Stomach (tissue), 4 donors: ENCODE measurements at regions not wholly inside any gene's neighbourhood (a gene's known extent, or its start where the extent isn't known, plus 50 kb on each side); places are given as distances from the start of the nearest gene placed in this dataset.

Experiments used
- EP300 ChIP-seq: sonication (generic); formaldehyde crosslinking; IDR thresholded peaks from one replicate; pipeline ENCODE4 v1.6.1; 2017; ENCODE audit warnings: antibody characterized with exemption
- POLR2A ChIP-seq, 4 donors: fragments of 450-650 bp; IDR thresholded peaks; one replicate each; pipeline ENCODE4 v1.6.1; 2016; ENCODE audit warnings: antibody characterized with exemption in 4 of 4, control low read depth in 2 of 4, mild to moderate bottlenecking in 1 of 4, moderate library complexity in 1 of 4
- POLR2AphosphoS5 ChIP-seq, 3 donors: sonication (generic); formaldehyde crosslinking; IDR thresholded peaks; one replicate each; pipeline ENCODE4 v1.6.1; 2016; ENCODE audit warnings: antibody characterized with exemption in 3 of 3
- TF ChIP-seq, protein P1 (sequence below), 7 experiments: fragments of 450-650 bp in 4 of 7; fragments of 200-600 bp in 3 of 7; sonication (generic) in 3 of 7; IDR thresholded peaks; one replicate each; pipeline ENCODE4 v1.5.1; 2016 to 2019; ENCODE audit warnings: antibody characterized with exemption in 7 of 7, control low read depth in 2 of 7, mild to moderate bottlenecking in 1 of 7

DNA sequence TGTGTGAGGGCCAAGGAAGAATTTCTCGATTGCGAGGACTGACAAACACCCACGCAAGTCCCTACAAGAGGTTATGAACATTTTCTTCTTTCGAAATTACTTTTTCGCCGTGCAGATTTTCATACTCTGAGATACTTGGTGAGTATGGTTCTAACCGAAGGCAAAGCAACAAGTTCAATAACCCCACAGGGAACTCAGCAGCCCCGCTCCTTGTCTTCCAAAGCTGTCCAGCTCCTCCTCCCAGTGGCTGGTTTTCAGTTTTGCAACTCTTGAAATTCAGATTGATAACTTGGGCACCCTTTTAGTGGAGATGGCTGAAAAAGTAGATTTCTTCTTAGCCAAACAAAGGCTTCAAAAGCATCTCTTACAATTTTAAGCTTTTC lies 154.4 kb downstream of the SETD4 start:
- TF ChIP-seq, protein P1, sequence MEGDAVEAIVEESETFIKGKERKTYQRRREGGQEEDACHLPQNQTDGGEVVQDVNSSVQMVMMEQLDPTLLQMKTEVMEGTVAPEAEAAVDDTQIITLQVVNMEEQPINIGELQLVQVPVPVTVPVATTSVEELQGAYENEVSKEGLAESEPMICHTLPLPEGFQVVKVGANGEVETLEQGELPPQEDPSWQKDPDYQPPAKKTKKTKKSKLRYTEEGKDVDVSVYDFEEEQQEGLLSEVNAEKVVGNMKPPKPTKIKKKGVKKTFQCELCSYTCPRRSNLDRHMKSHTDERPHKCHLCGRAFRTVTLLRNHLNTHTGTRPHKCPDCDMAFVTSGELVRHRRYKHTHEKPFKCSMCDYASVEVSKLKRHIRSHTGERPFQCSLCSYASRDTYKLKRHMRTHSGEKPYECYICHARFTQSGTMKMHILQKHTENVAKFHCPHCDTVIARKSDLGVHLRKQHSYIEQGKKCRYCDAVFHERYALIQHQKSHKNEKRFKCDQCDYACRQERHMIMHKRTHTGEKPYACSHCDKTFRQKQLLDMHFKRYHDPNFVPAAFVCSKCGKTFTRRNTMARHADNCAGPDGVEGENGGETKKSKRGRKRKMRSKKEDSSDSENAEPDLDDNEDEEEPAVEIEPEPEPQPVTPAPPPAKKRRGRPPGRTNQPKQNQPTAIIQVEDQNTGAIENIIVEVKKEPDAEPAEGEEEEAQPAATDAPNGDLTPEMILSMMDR (IDR thresholded peaks at IDR 0.05): no peak
- TF ChIP-seq POLR2AphosphoS5 (IDR thresholded peaks at IDR 0.05): no peak
- TF ChIP-seq POLR2A (IDR thresholded peaks at IDR 0.05): no peak
- no peak for TF ChIP-seq EP300
